Fibroblast of the aortic adventitia (primary cell): ENCODE measurements at regions not wholly inside any gene's neighbourhood (a gene's known extent, or its start where the extent isn't known, plus 50 kb on each side); places are given as distances from the start of the nearest gene placed in this dataset.

Experiments
- DNase-seq: peaks from one replicate; pipeline ENCODE4 v3.0.0-alpha.2; 2010; ENCODE audit warnings: low read depth
- H3K4me3 ChIP-seq: 2 replicates; pipeline ENCODE4 v1.5.1; 2011; ENCODE audit warnings: low read depth, mild to moderate bottlenecking, control low read depth, low read length, moderate library complexity
- TF ChIP-seq, protein P1 (sequence below): IDR thresholded peaks from 2 replicates; pipeline ENCODE4 v1.5.1; 2011; ENCODE audit warnings: mild to moderate bottlenecking, low read length, control low read depth, inconsistent platforms; ENCODE audit not compliant: insufficient read depth

DNA sequence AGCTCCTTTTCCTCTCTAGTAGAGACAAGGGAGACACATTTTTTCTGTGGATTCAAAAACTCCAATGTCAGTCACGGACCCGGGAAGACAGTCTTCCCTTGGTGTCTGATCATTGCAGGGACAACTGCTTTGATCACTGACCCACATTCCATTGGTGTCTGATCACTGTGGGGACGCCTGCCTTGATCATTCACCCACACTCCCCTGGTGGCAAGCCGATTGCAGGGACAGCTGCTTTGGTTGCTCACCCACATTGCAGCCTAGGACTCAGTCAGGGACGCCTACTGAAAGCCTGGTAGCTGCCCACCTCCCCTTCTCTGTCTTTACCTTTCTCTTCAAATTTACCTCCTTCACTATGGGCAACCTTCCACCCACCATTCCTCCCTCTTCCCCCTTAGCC lies 206.6 kb upstream of the DUSP10 start:
- TF ChIP-seq, protein P1, sequence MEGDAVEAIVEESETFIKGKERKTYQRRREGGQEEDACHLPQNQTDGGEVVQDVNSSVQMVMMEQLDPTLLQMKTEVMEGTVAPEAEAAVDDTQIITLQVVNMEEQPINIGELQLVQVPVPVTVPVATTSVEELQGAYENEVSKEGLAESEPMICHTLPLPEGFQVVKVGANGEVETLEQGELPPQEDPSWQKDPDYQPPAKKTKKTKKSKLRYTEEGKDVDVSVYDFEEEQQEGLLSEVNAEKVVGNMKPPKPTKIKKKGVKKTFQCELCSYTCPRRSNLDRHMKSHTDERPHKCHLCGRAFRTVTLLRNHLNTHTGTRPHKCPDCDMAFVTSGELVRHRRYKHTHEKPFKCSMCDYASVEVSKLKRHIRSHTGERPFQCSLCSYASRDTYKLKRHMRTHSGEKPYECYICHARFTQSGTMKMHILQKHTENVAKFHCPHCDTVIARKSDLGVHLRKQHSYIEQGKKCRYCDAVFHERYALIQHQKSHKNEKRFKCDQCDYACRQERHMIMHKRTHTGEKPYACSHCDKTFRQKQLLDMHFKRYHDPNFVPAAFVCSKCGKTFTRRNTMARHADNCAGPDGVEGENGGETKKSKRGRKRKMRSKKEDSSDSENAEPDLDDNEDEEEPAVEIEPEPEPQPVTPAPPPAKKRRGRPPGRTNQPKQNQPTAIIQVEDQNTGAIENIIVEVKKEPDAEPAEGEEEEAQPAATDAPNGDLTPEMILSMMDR, result no peak
- no peak for DNase-seq
- no peak overlapping the region for H3K4me3 ChIP-seq

DNA sequence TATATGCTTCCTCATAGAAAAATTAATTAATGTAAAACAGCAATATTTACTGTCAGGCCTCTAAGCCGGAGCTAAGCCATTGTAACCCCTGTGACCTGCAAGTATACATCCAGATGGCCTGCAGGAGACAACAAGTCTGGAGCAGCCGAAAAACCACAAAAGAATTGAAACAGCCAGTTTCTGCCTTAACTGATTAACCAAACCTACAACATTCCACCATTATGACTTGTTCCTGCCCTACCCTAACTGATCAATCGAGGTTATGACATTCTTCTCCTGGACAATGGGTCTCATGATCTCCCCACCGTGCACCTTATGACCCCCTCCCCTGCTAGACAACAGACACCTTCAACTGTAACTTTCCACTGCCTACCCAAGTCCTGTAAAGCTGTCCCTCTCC lies 205.8 kb upstream of the DUSP10 start:
- TF ChIP-seq, protein P1, result no peak
- no peak overlapping the region for H3K4me3 ChIP-seq
- DNase-seq, result no peak

DNA sequence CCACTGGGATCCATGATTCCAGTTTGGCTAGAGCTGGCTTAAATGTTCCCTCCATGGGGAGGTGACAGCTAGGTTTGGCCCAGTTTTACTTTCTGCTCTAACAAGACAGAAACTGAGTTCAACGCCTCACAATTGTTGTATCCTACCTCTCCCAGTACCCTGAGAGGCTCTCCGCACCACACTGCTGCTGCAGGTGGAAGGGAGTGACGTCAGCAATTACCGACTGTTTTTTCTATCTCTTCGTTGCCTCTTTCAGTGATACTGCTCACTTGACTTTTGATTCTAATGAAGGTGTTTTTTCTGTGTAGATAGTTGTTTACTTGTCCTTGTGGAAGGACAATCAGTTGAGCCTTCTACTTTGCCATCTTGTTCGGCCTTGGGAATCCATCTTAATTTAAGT lies 204.9 kb upstream of the DUSP10 start:
- DNase-seq, result no peak
- H3K4me3 ChIP-seq, result no peak overlapping the region
- TF ChIP-seq, protein P1, result no peak

DNA sequence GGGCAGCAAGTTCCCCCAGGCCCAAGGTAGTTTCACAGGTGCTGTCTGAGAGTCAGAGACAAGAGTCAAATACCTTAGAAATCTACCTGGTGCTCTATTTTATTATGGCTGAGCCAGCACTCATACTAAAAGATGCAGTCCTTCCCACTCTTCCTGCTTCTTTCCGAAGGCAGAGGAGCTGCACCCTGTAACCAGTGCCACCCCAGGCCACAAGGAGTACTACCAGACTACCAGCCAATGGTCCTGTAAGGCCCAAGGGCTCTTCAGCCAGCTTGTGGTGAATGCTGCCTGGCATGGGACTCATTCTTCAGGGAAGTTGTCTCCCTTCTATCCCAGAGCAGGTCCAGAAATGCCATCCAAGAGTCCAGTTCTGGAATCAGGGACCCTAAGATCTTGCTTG lies 203.8 kb upstream of the DUSP10 start:
- no peak overlapping the region for H3K4me3 ChIP-seq
- no peak for DNase-seq
- TF ChIP-seq, protein P1, result no peak

DNA sequence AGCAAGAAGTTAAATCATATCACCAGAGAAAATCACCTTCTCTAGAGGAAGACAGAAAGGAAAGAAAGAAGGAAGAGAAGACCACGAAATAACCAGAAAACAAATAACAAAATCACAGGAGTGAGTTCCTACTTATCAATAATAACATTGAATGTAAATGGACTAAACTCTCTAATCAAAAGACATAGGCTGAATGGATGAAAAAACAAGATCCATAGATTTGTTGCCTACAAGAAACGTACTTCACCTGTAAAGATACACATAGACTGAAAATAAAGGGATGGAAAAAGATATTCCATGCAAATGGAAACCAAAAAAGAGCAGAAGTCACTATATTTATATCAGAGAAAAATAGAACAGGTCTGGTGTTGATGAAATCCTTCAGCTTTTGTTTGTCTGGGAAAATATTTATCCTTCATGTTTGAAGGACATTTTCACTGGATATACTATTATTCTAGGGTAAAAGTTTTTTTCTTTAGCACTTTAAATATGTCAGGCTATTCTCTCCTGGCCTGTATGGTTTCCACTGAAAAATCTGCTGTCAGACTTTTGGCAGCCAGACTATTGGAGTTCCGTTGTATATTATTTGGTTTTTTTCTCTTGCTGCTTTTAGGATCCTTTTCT lies 202.5 kb upstream of the DUSP10 start:
- DNase-seq, result no peak
- H3K4me3 ChIP-seq, result no peak overlapping the region
- TF ChIP-seq, protein P1, result no peak

DNA sequence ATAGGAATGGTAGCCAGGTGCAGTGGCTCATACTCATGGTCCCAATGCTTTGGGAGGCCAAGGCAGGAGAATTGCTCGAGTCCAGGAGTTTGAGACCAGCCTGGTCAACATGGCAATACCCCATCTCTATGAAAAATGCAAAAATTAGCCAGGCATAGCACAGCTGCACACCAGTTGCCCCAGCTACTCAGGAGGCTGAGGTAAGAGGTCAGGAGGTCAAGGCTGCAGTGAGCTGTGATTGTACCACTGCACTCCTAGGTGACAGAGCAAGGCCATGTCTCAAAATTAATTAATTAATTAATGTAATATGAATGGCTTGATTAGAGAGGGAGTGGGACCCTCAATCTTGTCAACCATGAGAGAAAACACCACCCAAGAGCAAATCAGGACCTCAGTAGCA lies 198.7 kb upstream of the DUSP10 start:
- DNase-seq, result no peak
- no peak overlapping the region for H3K4me3 ChIP-seq
- TF ChIP-seq, protein P1, result no peak

DNA sequence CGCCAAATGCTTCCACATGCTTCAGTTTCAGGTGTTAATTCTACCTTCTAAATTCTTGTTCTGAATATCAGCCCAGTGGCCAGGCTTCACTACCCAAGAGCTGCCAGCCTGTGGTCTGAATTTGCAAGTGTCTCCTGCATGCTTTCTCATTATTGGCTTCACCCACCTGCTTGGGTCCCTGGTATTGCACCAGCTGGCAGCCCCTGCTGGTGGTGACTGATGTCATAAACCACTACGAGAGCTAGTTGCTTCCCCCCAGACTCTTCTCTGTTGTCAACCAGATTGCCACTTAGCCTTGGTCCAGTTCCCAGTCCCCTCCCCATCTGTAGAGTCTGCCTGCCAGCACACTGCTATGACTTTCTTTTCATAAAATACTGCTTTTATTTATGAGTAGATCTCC lies 197.7 kb upstream of the DUSP10 start:
- no peak for DNase-seq
- TF ChIP-seq, protein P1, result no peak
- H3K4me3 ChIP-seq, result no peak overlapping the region
